ENCODE measurements at regions not wholly inside any gene's neighbourhood (a gene's known extent, or its start where the extent isn't known, plus 50 kb on each side); places are given as distances from the start of the nearest gene placed in this dataset.

DNA sequence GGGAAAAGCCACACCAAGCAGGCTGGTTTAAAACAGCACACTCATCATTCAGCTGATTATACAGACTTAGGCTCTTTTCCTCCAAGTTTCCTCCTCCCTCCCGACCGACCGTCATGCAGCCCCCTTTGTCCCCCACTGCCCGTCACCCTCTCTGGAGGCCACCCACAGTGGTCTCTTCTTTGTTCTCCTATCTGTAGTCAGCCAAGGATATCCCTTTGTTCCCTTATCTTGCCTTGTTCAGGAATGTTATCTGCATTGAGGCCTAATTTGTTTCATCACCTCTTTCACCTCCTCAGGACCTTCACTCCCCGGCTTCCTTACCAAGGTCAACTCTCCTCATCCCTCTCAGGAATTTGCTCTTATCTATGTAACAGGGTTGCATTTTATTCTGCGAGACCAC lies 186.4 kb upstream of the CDH13 start (continued):
- no peak for TF ChIP-seq SIN3A (IDR thresholded peaks at IDR 0.05; ENCODE audit: borderline replicate concordance in 2 of 2, control insufficient read depth in 1 of 2, low read depth in 2 of 2, low read length in 2 of 2)
- no peak for TF ChIP-seq ARID1B (IDR thresholded peaks at IDR 0.05)

DNA sequence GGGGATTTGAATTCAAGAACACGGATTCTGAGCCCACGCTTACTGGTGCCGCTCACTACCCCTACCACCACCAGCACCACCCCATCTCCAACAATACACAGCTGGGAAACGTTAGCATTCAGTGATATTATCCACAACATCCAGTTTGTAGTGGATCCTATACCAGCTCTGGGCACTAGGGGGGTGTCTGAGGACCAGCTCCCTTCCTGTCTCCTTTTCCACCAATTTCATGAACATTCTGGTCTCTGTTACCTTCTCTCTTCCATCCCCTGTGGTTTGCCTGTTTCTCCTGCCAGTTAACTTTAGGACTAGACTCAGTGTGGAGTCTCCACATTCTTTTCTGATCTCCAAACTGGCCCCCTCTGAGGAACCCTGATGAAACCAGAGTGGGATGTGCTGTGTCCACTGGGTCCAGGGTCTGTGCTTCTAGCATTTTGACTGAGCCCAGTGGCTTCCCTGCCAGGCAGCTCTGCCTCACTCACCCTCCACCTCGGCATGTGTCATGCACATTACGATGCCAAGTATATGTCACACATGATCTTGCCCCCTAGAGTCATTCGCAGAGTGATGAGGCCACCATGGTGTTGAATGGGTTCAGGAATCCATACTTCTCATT lies 187.0 kb upstream of the CDH13 start:
- FAIRE-seq = no peak
- in situ Hi-C loops (cut with MboI) = no loop called here

More for the DNA sequence above, 187.0 kb upstream of the CDH13 start:
- H3K36me3 ChIP-seq (ENCODE audit: control insufficient read depth, insufficient read depth, low read length) = no peaks in the 10 kb centered on the region
- no peaks in the 10 kb centered on the region for H3K79me2 ChIP-seq (ENCODE audit: control insufficient read depth, insufficient read depth, low read length)
- TF ChIP-seq, protein P1, sequence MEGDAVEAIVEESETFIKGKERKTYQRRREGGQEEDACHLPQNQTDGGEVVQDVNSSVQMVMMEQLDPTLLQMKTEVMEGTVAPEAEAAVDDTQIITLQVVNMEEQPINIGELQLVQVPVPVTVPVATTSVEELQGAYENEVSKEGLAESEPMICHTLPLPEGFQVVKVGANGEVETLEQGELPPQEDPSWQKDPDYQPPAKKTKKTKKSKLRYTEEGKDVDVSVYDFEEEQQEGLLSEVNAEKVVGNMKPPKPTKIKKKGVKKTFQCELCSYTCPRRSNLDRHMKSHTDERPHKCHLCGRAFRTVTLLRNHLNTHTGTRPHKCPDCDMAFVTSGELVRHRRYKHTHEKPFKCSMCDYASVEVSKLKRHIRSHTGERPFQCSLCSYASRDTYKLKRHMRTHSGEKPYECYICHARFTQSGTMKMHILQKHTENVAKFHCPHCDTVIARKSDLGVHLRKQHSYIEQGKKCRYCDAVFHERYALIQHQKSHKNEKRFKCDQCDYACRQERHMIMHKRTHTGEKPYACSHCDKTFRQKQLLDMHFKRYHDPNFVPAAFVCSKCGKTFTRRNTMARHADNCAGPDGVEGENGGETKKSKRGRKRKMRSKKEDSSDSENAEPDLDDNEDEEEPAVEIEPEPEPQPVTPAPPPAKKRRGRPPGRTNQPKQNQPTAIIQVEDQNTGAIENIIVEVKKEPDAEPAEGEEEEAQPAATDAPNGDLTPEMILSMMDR (IDR thresholded peaks at IDR 0.05 in 2 of 3, conservative IDR thresholded peaks at IDR 0.05 in 1 of 3; ENCODE audit: insufficient read depth in 2 of 3, low read depth in 1 of 3, low read length in 3 of 3) = peak; percentile 9 to 37 (median 19); a peak in 2 of 6 replicates
- no peak for TF ChIP-seq ARNT (IDR thresholded peaks at IDR 0.05)
- CTCF ChIA-PET (ENCODE audit: low intra/inter-chr PET ratio) = no interaction called here
- H3K9me3 ChIP-seq (replicated peaks; ENCODE audit: control insufficient read depth, insufficient read depth, low read depth, low read length) = no peaks in the 10 kb centered on the region; the same call in 1 of the 2 replicates
- no TSS peak for BruUV-seq (replicated peaks)
- no peaks in the 10 kb centered on the region for H3K9me1 ChIP-seq (ENCODE audit: control insufficient read depth, insufficient read depth, low read length)
- H3K4me3 ChIP-seq = no peak overlapping the region
- DNase-seq (ENCODE audit: extremely low read depth in 1 of 4, low spot score in 3 of 4) (peak in 3 of 4 experiments; percentile 16 to 21 (median 17)), ATAC-seq (no peak)
- intact Hi-C loops (cut with micrococcal nuclease) = no loop called here
- H3K9ac ChIP-seq (ENCODE audit: insufficient read depth in 1 of 2, low read depth in 2 of 2, low read length in 2 of 2) = no peak overlapping the region
- no peak overlapping the region for H3K27ac ChIP-seq (ENCODE audit: extremely low read depth, low read depth, low read length)
- H3K4me1 ChIP-seq (replicated peaks in 1 of 2; ENCODE audit: control insufficient read depth in 2 of 2, insufficient read depth in 2 of 2, low read length in 2 of 2) = no peaks in the 10 kb centered on the region
- no peak overlapping the region for H3K4me2 ChIP-seq (ENCODE audit: insufficient read depth, low read length)
- WGBS (ENCODE audit: insufficient coverage, low coverage, missing lambda C conversion rate) = 1% methylated on average over 7 of the region's 7 CpGs
- no peak overlapping the region for H2AFZ ChIP-seq (ENCODE audit: low read depth, low read length)
- H3K27me3 ChIP-seq (ENCODE audit: control insufficient read depth in 2 of 2, insufficient read depth in 2 of 2, low read length in 2 of 2) = no peaks in the 10 kb centered on the region
- POLR2A ChIA-PET = interaction anchor here (1.2 kb wide), 1 partner anchor 11 kb away, joined by 3 read pairs; no protein-coding TSS in a partner anchor
- H4K20me1 ChIP-seq (replicated peaks; ENCODE audit: control insufficient read depth, insufficient read depth, low read length) = no peaks in the 10 kb centered on the region

Data from K562 (cell line).